ENCODE measurements at regions not wholly inside any gene's neighbourhood (a gene's known extent, or its start where the extent isn't known, plus 50 kb on each side); places are given as distances from the start of the nearest gene placed in this dataset.
"Not testable (repeated sequence)": the region's sequence is repeated elsewhere in the genome, so short reads cannot be mapped to it uniquely, and the experiment has no call there.

DNA sequence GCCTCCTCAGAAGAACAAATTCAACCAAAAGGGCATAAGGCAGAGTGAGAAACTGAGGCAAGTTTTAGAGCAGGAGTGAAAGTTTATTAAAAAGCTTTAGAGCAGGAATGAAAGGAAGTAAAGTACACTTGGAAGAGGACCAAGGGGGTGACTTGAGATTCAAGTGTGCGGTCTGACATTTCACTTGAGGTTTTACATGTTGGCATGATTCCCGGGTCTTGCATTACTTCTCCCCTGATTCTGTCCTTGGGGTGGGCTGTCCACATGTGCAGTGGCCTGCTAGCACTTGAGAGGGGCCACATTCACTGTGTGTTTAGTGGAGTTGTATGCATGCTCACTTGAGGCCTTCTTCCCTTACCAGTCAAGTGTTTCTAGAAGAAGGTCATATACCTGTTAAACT, 140.4 kb upstream of the EPB41L4A start:
- TF ChIP-seq, protein P1, sequence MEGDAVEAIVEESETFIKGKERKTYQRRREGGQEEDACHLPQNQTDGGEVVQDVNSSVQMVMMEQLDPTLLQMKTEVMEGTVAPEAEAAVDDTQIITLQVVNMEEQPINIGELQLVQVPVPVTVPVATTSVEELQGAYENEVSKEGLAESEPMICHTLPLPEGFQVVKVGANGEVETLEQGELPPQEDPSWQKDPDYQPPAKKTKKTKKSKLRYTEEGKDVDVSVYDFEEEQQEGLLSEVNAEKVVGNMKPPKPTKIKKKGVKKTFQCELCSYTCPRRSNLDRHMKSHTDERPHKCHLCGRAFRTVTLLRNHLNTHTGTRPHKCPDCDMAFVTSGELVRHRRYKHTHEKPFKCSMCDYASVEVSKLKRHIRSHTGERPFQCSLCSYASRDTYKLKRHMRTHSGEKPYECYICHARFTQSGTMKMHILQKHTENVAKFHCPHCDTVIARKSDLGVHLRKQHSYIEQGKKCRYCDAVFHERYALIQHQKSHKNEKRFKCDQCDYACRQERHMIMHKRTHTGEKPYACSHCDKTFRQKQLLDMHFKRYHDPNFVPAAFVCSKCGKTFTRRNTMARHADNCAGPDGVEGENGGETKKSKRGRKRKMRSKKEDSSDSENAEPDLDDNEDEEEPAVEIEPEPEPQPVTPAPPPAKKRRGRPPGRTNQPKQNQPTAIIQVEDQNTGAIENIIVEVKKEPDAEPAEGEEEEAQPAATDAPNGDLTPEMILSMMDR (IDR thresholded peaks at IDR 0.05): not testable (repeated sequence)
- TF ChIP-seq POLR2A (IDR thresholded peaks at IDR 0.05): not testable (repeated sequence)
